SJCRH30 (cell line): ENCODE measurements at regions not wholly inside any gene's neighbourhood (a gene's known extent, or its start where the extent isn't known, plus 50 kb on each side); places are given as distances from the start of the nearest gene placed in this dataset.
A peak's percentile ranks its signal among the peaks of the same experiment; 100 is the strongest.

Source experiments
- DNase-seq, 2 experiments: peaks; one replicate each; pipeline ENCODE4 v3.0.0-alpha.2; 2015 to 2020
- H3K27ac ChIP-seq: fragments of 250-450 bp; sonication (Bioruptor Pico); 2 replicates; pipeline ENCODE4 v1.5.1; 2020; ENCODE audit warnings: mild to moderate bottlenecking, moderate library complexity
- H3K27me3 ChIP-seq: fragments of 250-450 bp; sonication (Bioruptor Pico); 2 replicates; pipeline ENCODE4 v1.5.1; 2020; ENCODE audit warnings: mild to moderate bottlenecking, moderate library complexity
- H3K36me3 ChIP-seq: fragments of 250-450 bp; sonication (Bioruptor Pico); 2 replicates; pipeline ENCODE4 v1.5.1; 2020; ENCODE audit warnings: mild to moderate bottlenecking, moderate library complexity
- H3K4me1 ChIP-seq: fragments of 250-450 bp; sonication (Bioruptor Pico); 2 replicates; pipeline ENCODE4 v1.5.1; 2020; ENCODE audit warnings: mild to moderate bottlenecking, moderate library complexity
- H3K4me3 ChIP-seq: fragments of 250-450 bp; sonication (Bioruptor Pico); 2 replicates; pipeline ENCODE4 v1.5.1; 2020; ENCODE audit warnings: mild to moderate bottlenecking, moderate library complexity
- H3K9me3 ChIP-seq: fragments of 250-450 bp; sonication (Bioruptor Pico); replicated peaks from 2 replicates; pipeline ENCODE4 v1.5.1; 2020; ENCODE audit warnings: mild to moderate bottlenecking, moderate library complexity

DNA sequence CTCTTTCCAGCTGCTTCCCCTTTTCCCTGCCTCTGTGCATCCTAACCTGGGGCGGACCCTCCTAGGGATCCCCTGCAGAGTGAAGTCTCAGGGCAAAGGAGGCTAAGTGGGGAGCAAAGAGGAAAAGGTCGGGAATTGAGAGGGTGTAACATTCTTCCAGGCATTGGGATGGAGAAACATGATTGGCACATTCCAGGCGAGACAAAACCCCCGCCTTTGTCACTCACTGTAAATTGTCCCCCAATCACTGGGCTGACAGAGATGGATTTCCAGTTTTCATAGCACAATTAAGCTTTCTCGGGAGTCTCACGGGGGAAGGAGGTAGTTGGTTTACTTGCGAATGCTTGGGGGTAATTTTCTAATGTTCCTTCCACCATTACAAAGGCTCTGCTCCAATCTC, 74.9 kb downstream of the MIAT start:
- Histone ChIP-seq H3K27ac (no peak overlapping the region), H3K36me3 (no peaks in the 10 kb centered on the region), H3K9me3 (no peaks in the 10 kb centered on the region), H3K4me3 (no peak overlapping the region), H3K27me3 (no peaks in the 10 kb centered on the region), H3K4me1 (no peaks in the 10 kb centered on the region; the same call in 1 of the 2 replicates)
- DNase-seq: no peak

DNA sequence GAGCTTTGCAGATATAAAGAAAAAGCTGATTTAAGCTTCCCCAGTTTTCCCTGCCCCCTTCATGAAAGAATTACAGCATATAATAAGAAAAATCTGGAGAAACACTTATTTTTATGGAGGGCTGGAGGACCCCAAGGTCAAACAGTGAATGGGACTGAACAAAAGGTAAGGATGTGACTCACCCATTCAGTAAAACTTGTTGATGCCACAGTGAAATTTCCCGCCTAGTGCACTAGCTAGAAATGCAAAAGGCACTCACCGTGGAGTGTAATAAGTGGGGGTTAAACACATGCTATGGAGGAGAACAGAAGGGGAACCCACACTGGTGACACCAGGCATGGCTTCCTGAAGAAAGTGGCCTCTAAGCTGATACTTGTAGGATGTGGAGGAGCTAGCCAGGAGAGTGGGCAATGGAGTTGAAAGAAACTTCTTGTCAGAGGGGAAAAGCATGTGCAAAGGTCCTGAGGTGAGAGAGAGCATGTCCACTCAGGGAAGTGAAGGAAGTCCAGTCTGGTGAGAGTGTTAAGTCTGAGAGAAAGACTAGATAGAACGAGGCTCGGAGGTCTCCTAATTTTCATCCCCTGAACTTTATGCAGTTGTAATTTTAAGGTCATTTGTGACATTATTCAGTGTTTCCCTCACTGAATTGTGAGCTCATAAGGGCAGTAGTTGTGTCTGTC, 77.1 kb downstream of the MIAT start:
- no peaks in the 10 kb centered on the region; the same call in 1 of the 2 replicates for H3K4me1 ChIP-seq
- DNase-seq: no peak
- H3K4me3 ChIP-seq: no peak overlapping the region
- H3K9me3 ChIP-seq: no peaks in the 10 kb centered on the region
- no peaks in the 10 kb centered on the region for H3K27me3 ChIP-seq
- no peak overlapping the region; the same call in 1 of the 2 replicates for H3K27ac ChIP-seq
- H3K36me3 ChIP-seq: no peaks in the 10 kb centered on the region

DNA sequence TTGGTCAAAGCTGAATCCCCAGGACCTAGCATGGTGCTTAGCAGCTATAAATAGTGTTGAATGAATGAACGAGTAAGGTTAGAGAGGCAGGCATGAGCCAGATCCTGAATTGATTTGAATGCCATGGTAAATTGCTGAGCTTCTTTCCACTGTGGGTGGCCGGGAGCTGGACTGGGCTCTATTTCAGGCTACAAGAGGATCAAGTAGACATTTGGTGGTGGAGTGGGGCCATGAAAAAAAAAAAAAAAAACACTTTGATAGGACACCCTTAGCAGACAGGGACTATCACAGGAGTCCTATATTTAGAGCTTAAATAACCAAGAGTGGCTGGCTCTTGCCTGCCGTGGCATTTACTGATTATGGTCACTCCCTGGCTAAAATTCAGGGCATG, 77.6 kb downstream of the MIAT start:
- H3K27ac ChIP-seq: no peak overlapping the region
- peak; percentile 26 to 28 for DNase-seq
- no peaks in the 10 kb centered on the region; the same call in 1 of the 2 replicates for H3K4me1 ChIP-seq
- H3K9me3 ChIP-seq: no peaks in the 10 kb centered on the region
- H3K27me3 ChIP-seq: no peaks in the 10 kb centered on the region
- H3K4me3 ChIP-seq: no peak overlapping the region
- H3K36me3 ChIP-seq: no peaks in the 10 kb centered on the region

DNA sequence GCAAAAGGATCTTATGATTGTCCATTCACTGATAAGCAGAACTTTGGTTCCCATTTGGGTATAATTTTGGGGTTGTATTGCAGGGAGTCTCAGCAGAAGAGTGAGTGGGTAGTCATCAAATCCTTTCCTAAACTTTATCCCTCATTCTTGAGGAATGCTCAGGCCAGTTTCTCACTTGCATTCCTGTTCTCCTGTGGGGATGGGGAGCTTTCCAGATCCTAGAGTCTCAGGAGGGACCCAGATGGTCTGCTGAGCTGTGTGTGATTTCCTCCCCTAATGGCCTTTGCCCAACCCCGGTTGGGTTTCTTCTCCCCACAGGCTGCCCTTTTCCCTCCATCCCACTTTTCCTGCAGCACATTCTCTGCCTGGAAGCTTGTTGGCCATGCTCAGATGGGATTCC, 79.9 kb downstream of the MIAT start:
- Histone ChIP-seq H3K36me3 (no peaks in the 10 kb centered on the region), H3K9me3 (no peaks in the 10 kb centered on the region), H3K4me1 (no peaks in the 10 kb centered on the region), H3K4me3 (no peak overlapping the region), H3K27ac (no peak overlapping the region), H3K27me3 (no peaks in the 10 kb centered on the region)
- no peak for DNase-seq

DNA sequence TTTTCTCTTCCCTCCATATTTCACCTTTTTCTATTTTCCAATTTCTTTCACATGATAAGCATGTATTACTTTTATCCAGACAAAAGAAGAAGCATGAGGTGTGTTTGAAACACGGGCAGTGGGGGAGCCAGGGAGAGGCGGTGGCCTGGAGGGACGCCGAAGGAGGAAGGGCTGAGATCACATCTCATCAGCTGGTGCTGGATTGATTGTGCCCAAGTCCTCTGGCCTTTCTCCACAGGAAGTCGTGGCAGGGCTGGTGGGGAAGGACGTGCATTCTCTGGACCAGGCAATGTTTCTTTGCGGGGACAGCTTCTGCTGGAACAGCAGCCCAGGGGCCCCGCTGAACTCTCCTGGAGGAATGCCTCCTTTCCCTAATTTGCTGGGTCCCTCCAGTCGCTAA, 82.9 kb downstream of the MIAT start:
- H3K27me3 ChIP-seq: no peaks in the 10 kb centered on the region
- no peaks in the 10 kb centered on the region for H3K9me3 ChIP-seq
- H3K4me3 ChIP-seq: no peak overlapping the region
- H3K27ac ChIP-seq: no peak overlapping the region
- DNase-seq: no peak
- H3K4me1 ChIP-seq: no peaks in the 10 kb centered on the region
- no peaks in the 10 kb centered on the region for H3K36me3 ChIP-seq

DNA sequence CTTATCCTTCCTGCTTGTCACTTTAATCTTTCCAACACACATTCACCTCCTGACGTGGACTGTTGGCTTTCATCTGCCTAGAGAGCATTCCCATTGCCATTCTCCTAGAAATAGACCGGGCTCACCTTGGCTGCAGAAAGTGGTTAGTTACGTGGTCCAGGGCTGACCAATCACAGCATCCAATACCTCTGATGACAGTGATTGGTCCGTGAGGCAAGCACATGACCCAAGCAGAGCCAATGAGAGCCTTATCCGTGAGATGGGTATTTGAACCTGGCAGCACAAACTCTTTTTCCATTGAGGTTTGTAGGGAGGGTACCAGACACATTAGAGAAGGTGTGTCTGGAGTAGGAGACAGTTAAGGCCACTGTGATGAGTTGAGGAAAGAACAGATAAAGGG, 85.8 kb downstream of the MIAT start:
- H3K36me3 ChIP-seq: no peaks in the 10 kb centered on the region
- H3K27ac ChIP-seq: no peak overlapping the region
- no peak for DNase-seq
- no peak overlapping the region for H3K4me3 ChIP-seq
- no peaks in the 10 kb centered on the region for H3K9me3 ChIP-seq
- no peaks in the 10 kb centered on the region for H3K27me3 ChIP-seq
- no peaks in the 10 kb centered on the region for H3K4me1 ChIP-seq

DNA sequence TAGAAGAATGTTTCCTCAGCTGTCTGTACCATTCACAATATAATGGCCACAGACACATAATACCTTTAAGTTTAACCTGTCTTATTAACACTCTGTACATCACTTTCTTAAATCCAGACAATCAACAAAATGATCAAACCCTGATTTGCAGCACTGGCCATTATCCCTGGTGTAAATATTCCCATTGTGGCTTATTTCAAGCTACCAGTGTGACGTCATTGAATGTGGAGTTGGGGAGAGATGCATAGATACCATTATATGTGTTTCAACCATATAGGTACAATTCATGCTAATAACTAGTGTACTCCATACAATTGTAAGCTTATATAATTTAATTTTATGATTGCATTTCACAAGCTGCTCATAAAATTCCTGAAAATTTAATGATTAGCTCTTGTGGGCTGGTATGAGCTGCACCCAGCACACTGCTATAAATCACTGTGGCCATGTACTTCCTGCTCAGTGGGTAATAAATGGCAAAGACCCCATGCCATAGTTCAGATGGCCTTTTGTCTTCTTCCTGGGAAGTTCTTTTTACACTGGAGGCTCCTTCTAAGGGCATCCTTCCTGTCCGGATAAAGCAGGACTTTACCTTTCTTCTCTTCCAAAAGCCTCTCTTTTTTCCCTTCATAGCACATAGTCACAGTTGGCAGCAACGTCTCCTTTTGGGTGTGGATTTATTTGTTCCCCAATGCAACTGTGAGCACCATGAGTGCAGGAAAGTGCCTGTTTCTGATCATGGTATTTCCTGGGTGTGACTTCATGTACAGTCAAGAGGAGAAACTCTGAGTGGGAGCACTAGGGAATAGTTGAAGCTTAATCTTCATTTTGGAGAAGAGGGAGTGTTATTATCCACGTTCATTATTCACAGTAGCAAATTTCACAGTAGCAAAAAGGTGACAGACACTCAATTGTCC, 87.8 kb downstream of the MIAT start:
- H3K36me3 ChIP-seq: no peaks in the 10 kb centered on the region
- H3K4me1 ChIP-seq: no peaks in the 10 kb centered on the region
- H3K9me3 ChIP-seq: no peaks in the 10 kb centered on the region
- no peak overlapping the region for H3K4me3 ChIP-seq
- H3K27ac ChIP-seq: no peak overlapping the region
- DNase-seq: no peak
- H3K27me3 ChIP-seq: no peaks in the 10 kb centered on the region

DNA sequence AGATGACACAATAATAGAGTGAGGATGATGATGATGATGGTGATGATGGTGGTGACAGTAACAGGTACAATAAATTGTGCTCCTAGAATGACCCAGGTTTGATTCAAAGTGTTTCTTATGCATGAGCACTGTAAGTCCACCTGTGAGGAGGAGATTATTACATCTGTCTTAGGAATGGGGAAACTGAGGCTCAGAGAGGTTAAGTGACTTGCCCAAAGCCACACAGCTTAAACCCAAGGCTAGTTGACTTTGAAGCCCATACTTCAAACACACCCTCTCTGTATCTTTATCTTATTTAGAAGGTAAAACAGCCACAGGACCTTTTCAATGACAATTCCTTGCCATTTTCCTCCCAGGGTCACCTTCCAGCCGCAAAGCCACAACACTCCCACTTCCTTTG, 88.9 kb downstream of the MIAT start:
- Histone ChIP-seq H3K9me3 (no peaks in the 10 kb centered on the region), H3K36me3 (no peaks in the 10 kb centered on the region), H3K4me1 (no peaks in the 10 kb centered on the region), H3K27ac (no peak overlapping the region), H3K27me3 (no peaks in the 10 kb centered on the region), H3K4me3 (no peak overlapping the region)
- no peak for DNase-seq

DNA sequence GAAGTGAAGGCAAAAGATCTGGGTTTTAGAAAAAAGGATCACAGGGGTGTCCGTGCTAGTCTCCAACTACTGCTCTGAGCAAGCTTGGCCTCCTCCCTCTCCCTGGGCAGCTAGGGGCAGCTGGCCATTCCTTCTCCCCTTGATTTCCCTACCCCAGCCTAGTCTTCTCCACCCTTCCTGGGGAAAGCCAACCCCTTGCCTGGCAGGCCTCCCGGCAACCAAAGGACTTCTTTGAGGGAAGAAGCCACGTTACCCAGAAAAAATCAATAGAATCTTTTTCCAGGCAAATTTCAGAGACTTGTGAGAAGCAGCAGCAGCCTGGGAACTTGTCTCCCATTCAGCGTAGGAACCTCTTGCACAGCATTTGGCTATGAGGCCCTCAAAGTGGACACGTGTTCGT, 91.5 kb downstream of the MIAT start:
- Histone ChIP-seq H3K9me3 (no peaks in the 10 kb centered on the region), H3K4me3 (no peak overlapping the region), H3K27ac (no peak overlapping the region), H3K36me3 (no peaks in the 10 kb centered on the region), H3K27me3 (no peaks in the 10 kb centered on the region), H3K4me1 (no peaks in the 10 kb centered on the region)
- DNase-seq: no peak

DNA sequence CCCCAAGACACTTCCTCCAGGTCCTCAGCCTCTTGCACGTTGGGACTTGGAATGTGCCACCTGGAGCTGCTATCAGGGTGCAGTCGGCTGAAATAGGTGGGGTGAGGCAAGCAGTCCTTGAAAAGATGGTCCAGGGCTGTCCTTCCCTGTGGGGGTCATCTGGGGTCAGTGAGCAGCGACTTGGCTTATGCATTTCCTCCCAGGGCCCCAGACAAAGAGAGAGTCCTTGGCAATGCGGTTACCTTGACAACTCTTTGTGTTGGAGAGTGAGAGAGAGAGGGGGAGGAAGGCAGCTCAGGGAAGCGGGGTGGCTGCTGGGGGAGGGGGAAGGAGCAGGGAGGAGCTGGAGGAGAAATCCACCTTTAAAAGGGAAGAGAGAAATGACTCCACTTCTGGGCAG, 93.8 kb downstream of the MIAT start:
- no peaks in the 10 kb centered on the region for H3K36me3 ChIP-seq
- H3K4me1 ChIP-seq: no peaks in the 10 kb centered on the region
- no peak overlapping the region for H3K4me3 ChIP-seq
- no peak overlapping the region for H3K27ac ChIP-seq
- H3K9me3 ChIP-seq: no peaks in the 10 kb centered on the region
- DNase-seq: no peak
- H3K27me3 ChIP-seq: no peaks in the 10 kb centered on the region

DNA sequence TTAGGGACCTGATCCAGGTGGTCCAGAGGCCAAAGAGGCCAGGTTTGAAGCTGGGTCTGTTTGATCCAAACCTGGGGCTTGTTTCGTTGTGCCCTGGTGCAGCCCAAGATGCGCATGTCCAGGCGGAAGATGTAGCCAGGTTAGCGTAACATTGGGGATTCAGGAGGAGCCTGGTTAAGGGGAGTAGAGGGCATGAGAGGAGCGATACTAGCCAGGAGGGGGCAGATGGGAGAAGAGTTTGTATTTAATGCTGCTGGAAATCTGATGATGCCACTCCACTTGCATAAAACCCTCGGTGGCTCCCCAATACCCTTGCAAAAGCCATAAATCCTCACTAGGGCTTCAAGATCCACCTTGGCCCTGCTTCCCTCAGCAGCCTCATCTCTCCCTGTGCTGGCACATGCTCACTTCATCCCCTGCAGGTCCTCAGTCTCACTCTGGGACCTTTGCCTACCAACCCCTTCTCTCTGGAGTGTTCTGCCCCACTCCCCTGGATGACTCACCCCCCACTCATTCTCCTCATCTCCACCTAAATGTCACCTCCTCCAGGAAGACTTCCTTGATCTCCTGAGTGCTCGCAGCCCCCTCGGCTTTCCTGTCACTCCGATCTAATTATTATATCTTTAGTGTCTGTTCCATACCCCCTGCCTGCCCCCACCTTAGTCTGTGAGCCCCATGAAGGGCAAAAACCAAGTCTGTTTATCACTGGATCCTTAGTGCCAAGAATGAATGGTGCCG, 95.9 kb downstream of the MIAT start:
- DNase-seq: peak in 1 of 2 experiments; percentile 15
- H3K4me1 ChIP-seq: no peaks in the 10 kb centered on the region
- H3K36me3 ChIP-seq: no peaks in the 10 kb centered on the region

DNA sequence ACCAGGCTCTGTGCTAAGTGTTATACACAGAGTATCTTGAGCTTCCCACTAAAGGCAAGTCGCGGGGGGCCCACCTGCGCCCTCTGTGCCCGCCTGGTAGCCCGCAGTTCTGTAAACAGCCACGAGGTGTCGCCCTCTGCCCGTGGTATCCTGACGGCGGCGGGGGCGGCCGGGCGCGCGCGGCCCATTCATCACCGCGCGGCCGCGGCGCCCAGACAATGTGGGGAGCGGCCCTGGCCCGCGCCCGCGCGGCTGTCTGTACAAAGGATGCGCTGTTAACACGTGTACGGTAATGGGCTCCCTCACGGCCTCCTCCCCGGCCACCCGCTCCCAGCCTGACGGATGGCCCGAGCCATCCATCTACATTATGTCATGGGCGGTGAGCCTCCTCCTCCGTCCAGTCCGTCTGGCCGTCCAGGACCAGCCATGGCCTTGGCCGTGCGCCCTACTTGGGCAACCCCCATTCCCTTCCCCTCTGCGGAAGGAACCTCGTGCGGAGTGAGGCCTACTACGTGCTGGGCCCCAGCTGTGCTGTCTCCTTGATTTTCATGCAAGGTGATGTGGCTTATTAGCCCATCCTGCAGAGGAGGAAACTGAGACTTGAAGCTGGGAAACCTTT, 99.4 kb downstream of the MIAT start:
- Histone ChIP-seq H3K27ac (peak overlapping the region; percentile 15; the same call in 1 of the 2 replicates), H3K9me3 (peaks cover 7% of the 10 kb centered on the region; the same call in 1 of the 2 replicates), H3K36me3 (no peaks in the 10 kb centered on the region), H3K4me3 (no peak overlapping the region), H3K27me3 (no peaks in the 10 kb centered on the region), H3K4me1 (no peaks in the 10 kb centered on the region)
- DNase-seq: peak; percentile 65 to 74

More for the DNA sequence above, 95.9 kb downstream of the MIAT start:
- Histone ChIP-seq H3K27ac (no peak overlapping the region), H3K4me3 (no peak overlapping the region), H3K27me3 (no peaks in the 10 kb centered on the region), H3K9me3 (peaks cover 7% of the 10 kb centered on the region; the same call in 1 of the 2 replicates)

DNA sequence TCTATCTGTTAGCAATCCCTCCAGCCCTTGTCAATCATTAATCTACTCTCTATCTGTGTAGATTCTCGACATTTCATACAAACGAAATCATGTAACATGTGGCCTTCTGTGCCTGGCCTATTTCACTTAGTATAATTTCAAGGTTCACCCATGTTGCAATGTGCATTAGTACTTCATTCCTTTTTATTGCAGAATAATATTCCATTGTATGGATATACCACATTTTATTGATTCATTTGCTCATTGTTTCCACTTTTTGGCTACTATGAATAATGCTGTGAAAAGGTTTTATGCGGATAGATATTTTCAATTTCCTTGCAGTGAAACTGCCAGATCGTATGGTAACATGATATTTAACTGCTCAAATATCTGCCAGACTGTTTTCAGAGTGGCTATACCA, 100.1 kb downstream of the MIAT start:
- Histone ChIP-seq H3K27me3 (no peaks in the 10 kb centered on the region), H3K4me3 (no peak overlapping the region)

More for the DNA sequence above, 100.1 kb downstream of the MIAT start:
- Histone ChIP-seq H3K36me3 (no peaks in the 10 kb centered on the region), H3K27ac (no peak overlapping the region), H3K4me1 (no peaks in the 10 kb centered on the region), H3K9me3 (peaks cover 7% of the 10 kb centered on the region; the same call in 1 of the 2 replicates)
- DNase-seq: no peak
